Nephron progenitor cell (in vitro differentiated cells): ENCODE measurements at regions not wholly inside any gene's neighbourhood (a gene's known extent, or its start where the extent isn't known, plus 50 kb on each side); places are given as distances from the start of the nearest gene placed in this dataset.
A peak's percentile ranks its signal among the peaks of the same experiment; 100 is the strongest.

Experiments
- DNase-seq: peaks from one replicate; pipeline ENCODE4 v3.0.0; 2021
- H3K27ac Mint-ChIP-seq: 2 replicates; pipeline ENCODE4 v1.8.0; 2021; ENCODE audit warnings: mild to moderate bottlenecking, moderate library complexity, mixed read lengths
- H3K27me3 Mint-ChIP-seq: 2 replicates; pipeline ENCODE4 v1.8.0; 2021; ENCODE audit warnings: mild to moderate bottlenecking, low read depth, mixed read lengths; ENCODE audit not compliant: poor library complexity
- H3K36me3 Mint-ChIP-seq: 2 replicates; pipeline ENCODE4 v1.8.0; 2021; ENCODE audit warnings: low read depth, mixed read lengths
- H3K4me1 Mint-ChIP-seq: 2 replicates; pipeline ENCODE4 v1.8.0; 2021; ENCODE audit warnings: mixed read lengths
- H3K4me3 Mint-ChIP-seq: 2 replicates; pipeline ENCODE4 v1.8.0; 2021; ENCODE audit warnings: mild to moderate bottlenecking, moderate library complexity, mixed read lengths
- H3K9me3 Mint-ChIP-seq: 2 replicates; pipeline ENCODE4 v1.8.0; 2021; ENCODE audit warnings: mild to moderate bottlenecking, moderate library complexity, mixed read lengths
- TF ChIP-seq, protein P1 (sequence below): fragments of 200-600 bp; sonication (generic); IDR thresholded peaks from 2 replicates; pipeline ENCODE4 v1.5.0; 2021; ENCODE audit warnings: antibody characterized with exemption

DNA sequence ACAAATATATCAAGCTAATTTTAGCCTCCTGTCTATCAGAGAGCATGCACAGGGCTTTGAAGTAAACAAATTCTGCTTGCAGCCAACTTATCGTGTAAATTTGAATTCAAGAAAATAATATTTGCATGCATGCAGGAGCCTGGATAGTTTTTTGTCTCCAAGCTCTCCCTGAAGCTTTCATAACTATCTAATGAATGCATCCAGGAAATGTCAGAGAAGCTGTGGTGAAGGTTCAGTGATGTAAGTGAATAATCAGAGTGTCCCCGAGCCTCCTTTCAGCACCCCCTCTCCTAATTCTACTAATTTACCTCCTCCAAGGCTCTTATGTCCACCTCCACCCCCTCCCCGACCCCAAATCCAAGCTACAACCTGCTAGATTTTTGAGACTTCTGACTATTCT is 172.0 kb upstream of the ZNF32 start:
- Mint-ChIP-seq H3K4me1 (peaks cover 9% of the 10 kb centered on the region), H3K36me3 (no peaks in the 10 kb centered on the region), H3K9me3 (no peaks in the 10 kb centered on the region), H3K4me3 (no peak overlapping the region), H3K27ac (no peak overlapping the region), H3K27me3 (peaks cover 12% of the 10 kb centered on the region)
- TF ChIP-seq, protein P1, sequence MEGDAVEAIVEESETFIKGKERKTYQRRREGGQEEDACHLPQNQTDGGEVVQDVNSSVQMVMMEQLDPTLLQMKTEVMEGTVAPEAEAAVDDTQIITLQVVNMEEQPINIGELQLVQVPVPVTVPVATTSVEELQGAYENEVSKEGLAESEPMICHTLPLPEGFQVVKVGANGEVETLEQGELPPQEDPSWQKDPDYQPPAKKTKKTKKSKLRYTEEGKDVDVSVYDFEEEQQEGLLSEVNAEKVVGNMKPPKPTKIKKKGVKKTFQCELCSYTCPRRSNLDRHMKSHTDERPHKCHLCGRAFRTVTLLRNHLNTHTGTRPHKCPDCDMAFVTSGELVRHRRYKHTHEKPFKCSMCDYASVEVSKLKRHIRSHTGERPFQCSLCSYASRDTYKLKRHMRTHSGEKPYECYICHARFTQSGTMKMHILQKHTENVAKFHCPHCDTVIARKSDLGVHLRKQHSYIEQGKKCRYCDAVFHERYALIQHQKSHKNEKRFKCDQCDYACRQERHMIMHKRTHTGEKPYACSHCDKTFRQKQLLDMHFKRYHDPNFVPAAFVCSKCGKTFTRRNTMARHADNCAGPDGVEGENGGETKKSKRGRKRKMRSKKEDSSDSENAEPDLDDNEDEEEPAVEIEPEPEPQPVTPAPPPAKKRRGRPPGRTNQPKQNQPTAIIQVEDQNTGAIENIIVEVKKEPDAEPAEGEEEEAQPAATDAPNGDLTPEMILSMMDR = no peak
- no peak for DNase-seq

GRCh38 chr10:43819464-43820230 is 171.0 kb upstream of the ZNF32 start:
- Mint-ChIP-seq H3K4me1 (peaks cover 9% of the 10 kb centered on the region), H3K36me3 (no peaks in the 10 kb centered on the region), H3K9me3 (no peaks in the 10 kb centered on the region), H3K27ac (peak overlapping the region; percentile 27), H3K4me3 (no peak overlapping the region), H3K27me3 (peaks cover 17% of the 10 kb centered on the region)
- TF ChIP-seq, protein P1 = no peak
- DNase-seq = no peak

DNA sequence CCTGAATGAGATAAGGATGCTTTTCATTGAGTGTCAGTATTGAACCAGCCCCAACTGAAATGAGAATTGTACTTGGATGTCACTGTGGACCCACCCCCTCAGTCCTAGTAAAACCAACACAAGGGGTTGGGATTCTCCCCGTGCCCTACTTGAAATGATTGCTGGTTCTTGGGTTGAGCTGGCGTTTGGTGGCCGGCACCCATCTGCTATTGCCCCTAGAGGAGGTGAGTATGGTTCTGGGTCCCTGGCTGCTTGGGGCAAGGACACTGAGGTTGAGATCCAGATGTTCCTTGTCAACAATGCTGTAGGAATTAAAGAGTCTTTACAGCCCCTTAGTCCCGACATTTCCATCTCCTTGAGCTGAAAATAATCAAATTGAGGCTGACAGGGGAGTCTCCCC is 170.0 kb upstream of the ZNF32 start:
- peaks cover 9% of the 10 kb centered on the region for H3K4me1 Mint-ChIP-seq

GRCh38 chr10:43817368-43817767 is 168.7 kb upstream of the ZNF32 start:
- H3K4me3 Mint-ChIP-seq = no peak overlapping the region
- H3K4me1 Mint-ChIP-seq = peaks cover 9% of the 10 kb centered on the region
- H3K9me3 Mint-ChIP-seq = no peaks in the 10 kb centered on the region
- no peak for DNase-seq
- TF ChIP-seq, protein P1 = no peak
- H3K27me3 Mint-ChIP-seq = peaks cover 17% of the 10 kb centered on the region
- no peaks in the 10 kb centered on the region for H3K36me3 Mint-ChIP-seq
- no peak overlapping the region for H3K27ac Mint-ChIP-seq

More for the DNA sequence above, 170.0 kb upstream of the ZNF32 start:
- no peaks in the 10 kb centered on the region for H3K9me3 Mint-ChIP-seq
- no peak overlapping the region for H3K4me3 Mint-ChIP-seq
- DNase-seq = no peak
- TF ChIP-seq, protein P1 = no peak
- H3K36me3 Mint-ChIP-seq = no peaks in the 10 kb centered on the region
- H3K27me3 Mint-ChIP-seq = peaks cover 17% of the 10 kb centered on the region
- H3K27ac Mint-ChIP-seq = no peak overlapping the region

DNA sequence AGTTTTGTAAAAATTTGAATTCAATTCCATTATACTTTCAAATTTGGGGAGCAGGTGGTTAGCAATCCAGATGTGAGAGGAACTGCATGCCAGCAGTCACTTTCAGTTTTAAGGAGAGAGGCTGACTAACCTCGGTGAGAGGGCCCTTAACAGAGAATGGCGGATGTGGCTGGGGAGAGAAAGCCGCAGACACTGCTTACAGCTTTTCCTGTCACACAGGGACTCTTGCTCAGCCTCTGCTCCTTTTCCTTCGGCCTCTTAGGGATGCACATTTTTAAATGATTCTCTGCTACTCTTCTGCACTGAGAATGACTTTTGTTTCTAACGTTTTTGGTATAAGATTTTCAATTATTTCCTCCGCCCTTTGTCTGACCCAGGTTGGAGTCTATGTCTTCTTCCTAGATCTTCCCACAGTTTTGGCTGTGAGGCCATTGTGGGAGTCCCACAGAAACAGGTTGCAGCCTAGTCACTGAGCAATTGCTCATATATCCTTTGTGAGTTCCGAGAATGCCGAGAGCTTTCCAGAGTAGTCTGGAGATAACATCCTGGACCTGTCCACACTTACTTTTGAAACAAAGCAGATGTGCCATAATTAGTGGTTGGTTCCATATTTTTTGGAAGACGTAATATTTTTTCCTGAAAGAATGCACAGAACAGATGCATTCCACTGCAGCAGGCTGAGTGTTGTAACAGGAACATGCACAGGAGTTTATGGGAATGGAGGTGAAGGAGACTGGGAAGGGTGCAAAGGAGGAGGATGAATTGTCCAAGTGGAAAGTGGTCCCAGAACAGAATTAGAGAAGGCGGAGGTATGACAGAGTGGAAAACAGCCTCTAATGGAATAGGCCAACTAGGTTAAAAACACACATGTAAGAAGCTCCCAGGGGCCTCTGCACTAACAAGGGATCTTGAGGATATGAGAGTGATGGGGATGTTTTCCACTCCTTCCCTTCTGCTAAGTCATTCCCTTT is 168.0 kb upstream of the ZNF32 start:
- Mint-ChIP-seq H3K4me1 (peaks cover 9% of the 10 kb centered on the region), H3K4me3 (no peak overlapping the region), H3K9me3 (no peaks in the 10 kb centered on the region), H3K27me3 (peaks cover 17% of the 10 kb centered on the region), H3K36me3 (no peaks in the 10 kb centered on the region), H3K27ac (peak overlapping the region; percentile 6)
- no peak for DNase-seq
- TF ChIP-seq, protein P1 = no peak
